ENCODE measurements at regions not wholly inside any gene's neighbourhood (a gene's known extent, or its start where the extent isn't known, plus 50 kb on each side); places are given as distances from the start of the nearest gene placed in this dataset.

- TF ChIP-seq CTCF (IDR thresholded peaks at IDR 0.05) = no peak
- TF ChIP-seq REST (IDR thresholded peaks at IDR 0.05; ENCODE audit: insufficient read depth in 1 of 2, low read depth in 2 of 2, low read length in 1 of 2) = no peak
- no peak for TF ChIP-seq POLR2AphosphoS5 (IDR thresholded peaks at IDR 0.05; ENCODE audit: low read depth, low read length)
These were observed 78.9 kb upstream of the THRB start for GRCh38 chr3:24573576-24573975.
